ENCODE measurements at regions not wholly inside any gene's neighbourhood (a gene's known extent, or its start where the extent isn't known, plus 50 kb on each side); places are given as distances from the start of the nearest gene placed in this dataset.

- H2BK20ac ChIP-seq (ENCODE audit: low read length), result no peak overlapping the region
- no peak overlapping the region for H3K4me2 ChIP-seq (ENCODE audit: insufficient read depth in 1 of 2, low read depth in 2 of 2, low read length in 2 of 2)
- no peak overlapping the region for H2BK12ac ChIP-seq (ENCODE audit: low read depth, low read length)
- no peak overlapping the region for H4K91ac ChIP-seq (replicated peaks; ENCODE audit: insufficient read length, low read length)
- TF ChIP-seq BACH1 (IDR thresholded peaks at IDR 0.05; ENCODE audit: low read length) (no peak), POLR2AphosphoS5 (IDR thresholded peaks at IDR 0.05; ENCODE audit: low read depth, low read length) (no peak), JUND (IDR thresholded peaks at IDR 0.05; ENCODE audit: low read length) (no peak), CEBPB (IDR thresholded peaks at IDR 0.05; ENCODE audit: low read depth, low read length) (no peak), EZH2 (IDR thresholded peaks at IDR 0.05; ENCODE audit: low read depth, low read length, severe bottlenecking) (no peak), BRCA1 (IDR thresholded peaks at IDR 0.05; ENCODE audit: low read depth, low read length) (no peak), EP300 (IDR thresholded peaks at IDR 0.05; ENCODE audit: borderline replicate concordance in 1 of 2, low read depth in 2 of 2, low read length in 2 of 2) (no peak), TCF12 (IDR thresholded peaks at IDR 0.05; ENCODE audit: low read depth, low read length) (no peak)
- TF ChIP-seq, protein P1, sequence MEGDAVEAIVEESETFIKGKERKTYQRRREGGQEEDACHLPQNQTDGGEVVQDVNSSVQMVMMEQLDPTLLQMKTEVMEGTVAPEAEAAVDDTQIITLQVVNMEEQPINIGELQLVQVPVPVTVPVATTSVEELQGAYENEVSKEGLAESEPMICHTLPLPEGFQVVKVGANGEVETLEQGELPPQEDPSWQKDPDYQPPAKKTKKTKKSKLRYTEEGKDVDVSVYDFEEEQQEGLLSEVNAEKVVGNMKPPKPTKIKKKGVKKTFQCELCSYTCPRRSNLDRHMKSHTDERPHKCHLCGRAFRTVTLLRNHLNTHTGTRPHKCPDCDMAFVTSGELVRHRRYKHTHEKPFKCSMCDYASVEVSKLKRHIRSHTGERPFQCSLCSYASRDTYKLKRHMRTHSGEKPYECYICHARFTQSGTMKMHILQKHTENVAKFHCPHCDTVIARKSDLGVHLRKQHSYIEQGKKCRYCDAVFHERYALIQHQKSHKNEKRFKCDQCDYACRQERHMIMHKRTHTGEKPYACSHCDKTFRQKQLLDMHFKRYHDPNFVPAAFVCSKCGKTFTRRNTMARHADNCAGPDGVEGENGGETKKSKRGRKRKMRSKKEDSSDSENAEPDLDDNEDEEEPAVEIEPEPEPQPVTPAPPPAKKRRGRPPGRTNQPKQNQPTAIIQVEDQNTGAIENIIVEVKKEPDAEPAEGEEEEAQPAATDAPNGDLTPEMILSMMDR (IDR thresholded peaks at IDR 0.05; ENCODE audit: control extremely low read depth in 1 of 3, insufficient read depth in 1 of 3, low read depth in 1 of 3, low read length in 3 of 3), result no peak
- no peaks in the 10 kb centered on the region for H3K79me1 ChIP-seq (ENCODE audit: low read depth, low read length)
- H3K18ac ChIP-seq (ENCODE audit: extremely low read depth, low read length), result no peak overlapping the region
- H3K4me3 ChIP-seq (ENCODE audit: extremely low read depth in 1 of 4, insufficient read depth in 2 of 4, low read depth in 3 of 4, low read length in 4 of 4), result no peak overlapping the region
- H2AFZ ChIP-seq (ENCODE audit: low read length), result no peak overlapping the region
- no peak overlapping the region for H2BK5ac ChIP-seq (ENCODE audit: low read depth, low read length)
- H3K14ac ChIP-seq (ENCODE audit: insufficient read length), result no peak overlapping the region
- H4K20me1 ChIP-seq (replicated peaks in 1 of 2; ENCODE audit: control insufficient read depth in 1 of 2, insufficient read depth in 2 of 2, low read length in 2 of 2), result no peaks in the 10 kb centered on the region
- WGBS, 2 experiments (ENCODE audit: extremely low coverage in 1 of 2, insufficient coverage in 1 of 2, insufficient read length in 1 of 2, insufficient replicate concordance in 2 of 2, low coverage in 1 of 2, low lambda C conversion rate in 2 of 2, missing lambda C conversion rate in 1 of 2), result 99% methylated on average over 5 of the region's 5 CpGs; no CpG with 5 or more reads in 1 of the 2 experiments
- H2BK15ac ChIP-seq (ENCODE audit: low read length), result no peak overlapping the region
- no peaks in the 10 kb centered on the region for H3K4me1 ChIP-seq (replicated peaks in 1 of 4; ENCODE audit: control insufficient read depth in 3 of 4, insufficient read depth in 4 of 4, low read length in 3 of 4)
- no peaks in the 10 kb centered on the region for H3K27me3 ChIP-seq (replicated peaks in 1 of 4; ENCODE audit: control insufficient read depth in 3 of 4, extremely low read depth in 1 of 4, insufficient read depth in 3 of 4, low read length in 3 of 4)
- H3K27ac ChIP-seq (ENCODE audit: low read depth, low read length), result no peak overlapping the region
- FAIRE-seq, result no peak
- H3K9me3 ChIP-seq (ENCODE audit: insufficient read depth in 2 of 2, low read depth in 1 of 2, low read length in 1 of 2), result no peaks in the 10 kb centered on the region
- no peaks in the 10 kb centered on the region for H3K79me2 ChIP-seq (ENCODE audit: control insufficient read depth in 1 of 2, insufficient read depth in 2 of 2, low read length in 2 of 2)
- no peak overlapping the region for H4K8ac ChIP-seq (ENCODE audit: extremely low read depth, insufficient read depth, low read length)
- no peak overlapping the region for H2BK120ac ChIP-seq (replicated peaks; ENCODE audit: low read depth, low read length)
- POLR2A ChIA-PET (ENCODE audit: partially characterized antibody), result interaction anchor here (0.6 kb wide), 1 partner anchor 70 kb away, joined by 3 read pairs; no protein-coding TSS in a partner anchor
- H3K9ac ChIP-seq (replicated peaks in 1 of 4; ENCODE audit: extremely low read depth in 1 of 4, low read depth in 3 of 4, low read length in 3 of 4), result no peak overlapping the region
- H3K36me3 ChIP-seq (ENCODE audit: control insufficient read depth in 2 of 4, insufficient read depth in 4 of 4, low read length in 3 of 4), result no peaks in the 10 kb centered on the region
- H3K23me2 ChIP-seq (ENCODE audit: low read depth, low read length), result no peaks in the 10 kb centered on the region; the same call in 1 of the 2 replicates
- no peak overlapping the region for H4K5ac ChIP-seq (ENCODE audit: insufficient read length, low read depth, low read length)
- H3K4ac ChIP-seq (replicated peaks; ENCODE audit: insufficient read length, low read depth, low read length), result no peak overlapping the region
- no peak for DNase-seq (ENCODE audit: low read depth in 1 of 2, low spot score in 2 of 2)
- CTCF ChIA-PET (ENCODE audit: partially characterized antibody), result interaction anchor here (0.6 to 1.2 kb wide), 2 partner anchors 69 to 415 kb away, joined by 3 read pairs; no protein-coding TSS in a partner anchor
- no peak overlapping the region for H2AK5ac ChIP-seq (ENCODE audit: low read depth, low read length)
- H3K23ac ChIP-seq (ENCODE audit: insufficient read length), result no peak overlapping the region
- no peak overlapping the region for H3K56ac ChIP-seq (replicated peaks; ENCODE audit: insufficient read length, low read depth, low read length)
Observed at GRCh38 chr1:222021129-222021528, 279.2 kb upstream of the DUSP10 start.

Measured in H1 (cell line).